SH-SY5Y (cell line): ENCODE measurements at regions not wholly inside any gene's neighbourhood (a gene's known extent, or its start where the extent isn't known, plus 50 kb on each side); places are given as distances from the start of the nearest gene placed in this dataset.

Experiments used
- GATA2 ChIP-seq: IDR thresholded peaks from 2 replicates; pipeline ENCODE4 v1.6.1; 2011; ENCODE audit warnings: mild to moderate bottlenecking, low read depth, low read length
- GATA3 ChIP-seq: IDR thresholded peaks from 2 replicates; pipeline ENCODE4 v1.6.1; 2011; ENCODE audit warnings: low read depth, mild to moderate bottlenecking, low read length, moderate library complexity

- TF ChIP-seq GATA3 (no peak), GATA2 (no peak)
These were observed 273.7 kb downstream of the KLF12 start for GRCh38 chr13:73860501-73860900.
